Activated CD8-positive, alpha-beta memory T cell treated with anti-CD3 and anti-CD28 coated beads for 36 hours (primary cell): ENCODE measurements at regions not wholly inside any gene's neighbourhood (a gene's known extent, or its start where the extent isn't known, plus 50 kb on each side); places are given as distances from the start of the nearest gene placed in this dataset.
"Not testable (repeated sequence)": the region's sequence is repeated elsewhere in the genome, so short reads cannot be mapped to it uniquely, and the experiment has no call there.

Experiments
- CTCF ChIA-PET: fragments of 350-600 bp; sonication (Branson Sonifier 250); formaldehyde crosslinking; loops from one replicate; lab custom pipeline; 2021; ENCODE audit warnings: antibody characterized with exemption; lab: Charles Lee
- POLR2A ChIA-PET: fragments of 350-600 bp; sonication (Branson Sonifier 250); formaldehyde crosslinking; loops from one replicate; lab custom pipeline; 2021; ENCODE audit warnings: antibody characterized with exemption; lab: Charles Lee

DNA sequence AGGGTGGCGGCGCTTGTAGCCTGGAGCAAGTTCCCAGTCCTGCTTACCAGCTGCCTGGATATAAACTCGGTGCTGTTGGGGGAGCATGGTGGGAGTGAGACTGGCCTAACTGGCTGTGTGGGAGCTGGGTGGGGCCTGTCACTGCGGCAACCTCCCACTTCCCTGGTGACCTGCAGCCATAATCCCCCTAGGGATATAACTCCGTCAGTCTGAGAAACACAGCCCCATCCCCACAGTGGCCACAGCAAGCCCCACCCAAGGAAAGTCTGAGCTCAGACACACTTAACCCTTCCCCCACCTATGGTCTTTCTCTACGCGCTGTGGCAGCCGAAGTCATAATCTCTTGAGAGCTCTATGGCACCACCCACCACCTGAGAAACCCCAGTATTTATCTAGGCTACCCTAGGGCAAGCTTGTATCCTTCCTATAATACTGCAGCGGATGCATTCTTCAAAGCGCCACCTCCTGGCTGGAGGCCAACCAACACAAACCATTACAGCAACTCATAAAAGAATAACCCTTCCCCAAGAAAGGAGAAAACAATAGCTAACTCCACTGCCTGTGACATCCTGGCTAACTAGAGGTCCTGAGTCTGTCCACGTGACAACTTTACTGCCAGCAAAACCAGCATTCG is 57.4 kb downstream of the ZNF648 start:
- CTCF ChIA-PET: no interaction called here
- POLR2A ChIA-PET: no interaction called here

DNA sequence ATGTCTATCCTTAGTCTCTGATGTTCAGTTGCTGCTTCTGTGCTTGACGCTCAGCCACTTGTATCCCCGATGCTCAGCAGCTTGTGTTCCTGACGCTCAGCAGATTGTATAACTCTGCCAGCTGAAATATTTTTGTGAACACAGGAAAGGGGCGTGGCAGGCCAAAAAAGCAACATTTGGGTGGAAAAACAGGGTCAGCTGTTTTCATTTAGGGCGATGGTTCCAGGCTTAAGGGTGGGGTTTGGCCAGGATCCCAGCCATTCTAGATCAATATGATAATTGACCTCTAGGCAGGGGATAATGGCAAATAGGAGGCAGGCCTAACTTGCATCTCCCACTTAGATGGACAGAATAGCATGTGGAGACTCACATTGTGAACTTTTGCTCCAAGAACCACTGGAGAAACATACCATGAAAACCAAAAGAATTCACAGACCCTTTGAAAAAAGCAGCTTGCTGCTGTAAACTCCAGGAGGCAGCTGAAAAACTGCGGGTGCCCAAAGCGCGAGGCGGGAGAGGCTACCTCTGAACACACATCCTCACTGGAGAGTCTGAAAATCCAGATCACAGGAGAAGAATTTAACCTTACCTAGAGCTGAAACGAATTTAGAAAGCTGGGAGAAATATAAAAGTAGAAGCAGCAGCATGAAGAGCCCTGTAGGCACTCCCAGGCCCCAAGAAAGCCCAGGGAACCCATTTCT is 58.3 kb downstream of the ZNF648 start:
- ChIA-PET POLR2A (no interaction called here), CTCF (no interaction called here)

DNA sequence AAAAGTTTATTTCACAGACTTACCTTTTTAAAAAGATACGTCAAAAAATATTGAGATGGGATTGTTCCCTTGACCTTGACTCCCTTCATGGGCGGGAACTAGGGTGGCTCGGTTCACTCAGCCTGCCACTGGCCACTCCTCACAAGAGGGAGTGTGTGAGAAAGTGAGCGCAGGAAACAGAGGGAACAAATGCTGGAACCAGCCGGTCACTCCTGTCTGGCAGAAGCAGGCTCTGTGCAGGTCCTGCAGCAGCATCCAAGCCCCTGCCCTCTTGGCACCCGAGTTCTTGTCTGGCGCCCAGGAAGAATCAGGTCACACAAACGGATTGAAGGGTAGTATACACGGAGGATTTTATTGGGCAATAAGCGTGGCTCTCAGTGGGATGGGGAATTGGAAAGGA is 58.9 kb downstream of the ZNF648 start:
- POLR2A ChIA-PET: no interaction called here
- CTCF ChIA-PET: no interaction called here

DNA sequence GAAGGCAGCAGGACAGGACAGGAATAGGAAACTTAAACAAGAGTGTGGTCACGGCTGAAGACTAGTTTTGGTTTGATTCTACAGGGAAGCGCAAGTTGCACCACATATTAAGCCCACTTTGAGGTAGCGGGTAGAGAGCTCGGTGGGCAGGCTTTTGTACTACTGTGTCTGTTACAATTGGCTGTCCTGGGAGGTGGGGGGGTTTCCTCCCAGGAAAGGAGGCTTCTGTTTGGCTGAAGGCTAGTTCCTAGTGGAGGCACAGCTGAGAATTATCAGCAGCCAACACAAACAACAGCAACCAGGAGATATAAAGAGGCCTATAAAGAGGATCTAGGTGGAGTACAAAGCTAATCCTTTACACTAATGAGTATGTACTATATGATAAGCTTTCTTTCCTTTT is 62.7 kb downstream of the ZNF648 start:
- ChIA-PET POLR2A (no interaction called here), CTCF (no interaction called here)

DNA sequence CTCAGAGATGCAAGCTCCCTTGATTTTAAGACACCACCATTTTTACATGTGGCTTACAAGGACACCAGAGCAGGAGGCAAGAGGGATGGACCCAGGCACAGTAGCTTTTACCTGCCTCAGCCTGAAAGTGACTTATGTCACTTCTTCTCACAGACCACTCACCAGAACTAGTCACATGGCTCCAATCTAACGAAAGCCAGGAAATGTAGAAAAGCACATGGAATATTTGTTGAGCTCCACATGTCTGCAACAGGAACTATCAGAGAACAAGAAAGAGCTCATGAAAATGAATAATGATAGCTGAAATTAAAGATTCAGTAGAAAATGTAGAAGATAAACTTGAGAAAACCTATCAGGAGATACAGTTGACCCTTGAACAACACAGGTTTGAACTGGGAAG is 69.4 kb downstream of the ZNF648 start:
- CTCF ChIA-PET: no interaction called here
- POLR2A ChIA-PET: no interaction called here

DNA sequence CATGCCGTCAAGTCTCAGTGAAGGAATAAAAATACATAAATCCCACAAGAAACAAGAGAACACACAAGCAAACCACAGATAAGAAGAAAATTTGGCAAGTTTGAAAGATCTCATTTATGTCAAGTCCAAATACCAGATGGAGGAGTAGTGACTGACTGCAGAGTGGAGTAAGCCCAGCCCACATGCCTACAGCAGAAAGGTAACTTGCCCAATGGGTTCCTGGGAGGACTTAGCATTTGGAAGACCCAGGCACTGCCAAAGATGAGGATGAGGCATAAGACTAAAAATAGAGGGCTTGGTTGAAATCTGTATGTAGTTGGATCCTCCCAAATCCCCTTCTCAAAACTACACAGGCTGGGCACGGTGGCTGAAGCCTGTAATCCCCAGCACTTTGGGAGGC is 70.8 kb downstream of the ZNF648 start:
- POLR2A ChIA-PET: no interaction called here
- CTCF ChIA-PET: no interaction called here

DNA sequence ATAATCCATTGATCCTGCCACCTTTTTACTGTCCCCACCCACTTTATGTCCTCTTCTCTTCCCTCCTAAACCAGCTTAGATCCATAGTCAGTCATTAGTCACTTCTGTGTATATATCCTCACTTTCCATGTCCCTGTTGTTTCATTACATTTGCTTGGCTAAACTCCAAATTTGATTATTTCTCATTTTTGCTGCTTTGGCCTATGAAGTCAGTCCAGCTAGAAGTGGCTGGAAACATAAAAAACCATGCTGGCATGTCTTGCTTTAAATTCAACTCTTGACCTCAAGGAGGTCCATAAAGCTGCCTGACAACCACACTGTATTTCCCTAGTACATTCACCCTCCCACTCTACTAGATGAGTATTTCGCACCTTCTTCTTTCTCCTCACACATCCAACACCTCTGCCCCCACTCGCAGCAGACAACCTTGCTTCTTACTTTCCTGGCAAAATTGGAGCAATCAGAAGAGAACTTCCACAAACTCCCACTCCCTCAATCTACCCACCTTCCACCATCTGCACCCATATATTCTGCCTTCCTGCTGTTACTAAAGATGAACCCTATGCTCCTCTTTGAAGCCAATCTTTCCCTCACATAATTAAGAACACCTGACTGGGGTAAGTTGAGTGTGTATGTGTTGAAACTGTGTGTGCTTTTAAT is 72.1 kb downstream of the ZNF648 start:
- POLR2A ChIA-PET: no interaction called here
- CTCF ChIA-PET: no interaction called here

DNA sequence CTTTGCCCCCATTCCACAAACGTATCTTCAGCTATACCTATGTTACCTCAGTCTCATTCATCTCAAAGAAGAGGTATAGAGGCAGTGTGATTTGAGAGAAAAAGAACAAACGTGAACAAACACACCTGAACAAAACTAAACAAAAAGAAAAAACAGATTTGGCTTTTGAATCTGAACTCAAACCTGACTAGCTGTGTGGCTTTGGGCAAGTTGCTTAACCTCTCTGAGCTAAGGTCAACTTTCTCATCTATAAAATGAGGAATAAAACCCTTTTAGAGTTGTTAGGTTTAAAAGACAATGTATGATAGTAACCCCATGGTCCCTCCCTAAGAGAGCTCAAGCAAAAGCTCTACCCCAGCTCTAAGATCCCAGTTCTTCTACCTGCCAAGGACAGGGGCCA is 73.5 kb downstream of the ZNF648 start:
- ChIA-PET CTCF (no interaction called here), POLR2A (no interaction called here)

DNA sequence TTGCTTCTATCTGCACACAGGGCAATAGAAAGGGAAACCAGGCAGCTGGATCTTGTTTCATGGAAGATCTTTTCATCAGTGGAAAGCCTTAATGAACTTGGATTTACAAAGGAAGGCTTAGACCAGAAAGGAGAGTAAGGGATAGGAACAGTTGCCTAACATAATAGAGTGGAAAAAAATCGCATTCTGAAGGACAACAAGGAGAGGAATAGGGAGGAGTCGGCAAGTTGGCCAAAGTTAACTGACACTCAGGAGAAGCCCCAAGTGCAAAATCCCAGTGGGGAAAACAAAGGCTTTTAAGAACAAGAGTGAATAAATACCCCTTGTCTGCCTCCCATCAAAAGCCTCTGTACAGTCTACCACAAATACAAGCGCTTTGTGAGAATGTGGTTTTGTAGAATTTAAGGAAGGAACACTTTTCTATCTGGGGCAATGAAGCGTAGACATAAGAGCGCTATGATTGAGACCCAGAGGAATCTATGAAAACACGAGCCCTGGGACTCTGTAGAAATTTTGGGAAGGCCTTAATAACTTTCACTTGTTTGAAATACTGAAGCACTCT is 74.1 kb downstream of the ZNF648 start:
- ChIA-PET CTCF (no interaction called here), POLR2A (no interaction called here)

DNA sequence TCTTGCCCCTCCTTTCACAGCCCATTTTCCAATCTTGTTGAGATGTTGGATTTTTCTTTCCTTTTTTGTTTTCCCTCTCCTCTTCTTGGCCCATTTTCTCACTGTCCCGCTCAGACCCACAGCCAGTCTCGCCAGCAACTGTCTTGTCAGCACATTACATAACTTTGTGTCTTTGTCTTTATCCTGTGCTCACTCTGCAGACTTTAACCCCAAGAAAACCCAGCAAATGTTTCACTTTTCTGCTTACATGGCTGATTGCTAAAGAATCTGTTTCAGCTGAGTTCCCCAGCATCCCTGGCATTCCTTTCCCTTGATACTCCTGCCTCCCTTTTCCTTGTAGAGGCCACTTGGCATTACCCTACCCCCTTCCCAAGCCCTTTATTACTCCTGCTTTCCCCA is 74.6 kb downstream of the ZNF648 start:
- POLR2A ChIA-PET: no interaction called here

DNA sequence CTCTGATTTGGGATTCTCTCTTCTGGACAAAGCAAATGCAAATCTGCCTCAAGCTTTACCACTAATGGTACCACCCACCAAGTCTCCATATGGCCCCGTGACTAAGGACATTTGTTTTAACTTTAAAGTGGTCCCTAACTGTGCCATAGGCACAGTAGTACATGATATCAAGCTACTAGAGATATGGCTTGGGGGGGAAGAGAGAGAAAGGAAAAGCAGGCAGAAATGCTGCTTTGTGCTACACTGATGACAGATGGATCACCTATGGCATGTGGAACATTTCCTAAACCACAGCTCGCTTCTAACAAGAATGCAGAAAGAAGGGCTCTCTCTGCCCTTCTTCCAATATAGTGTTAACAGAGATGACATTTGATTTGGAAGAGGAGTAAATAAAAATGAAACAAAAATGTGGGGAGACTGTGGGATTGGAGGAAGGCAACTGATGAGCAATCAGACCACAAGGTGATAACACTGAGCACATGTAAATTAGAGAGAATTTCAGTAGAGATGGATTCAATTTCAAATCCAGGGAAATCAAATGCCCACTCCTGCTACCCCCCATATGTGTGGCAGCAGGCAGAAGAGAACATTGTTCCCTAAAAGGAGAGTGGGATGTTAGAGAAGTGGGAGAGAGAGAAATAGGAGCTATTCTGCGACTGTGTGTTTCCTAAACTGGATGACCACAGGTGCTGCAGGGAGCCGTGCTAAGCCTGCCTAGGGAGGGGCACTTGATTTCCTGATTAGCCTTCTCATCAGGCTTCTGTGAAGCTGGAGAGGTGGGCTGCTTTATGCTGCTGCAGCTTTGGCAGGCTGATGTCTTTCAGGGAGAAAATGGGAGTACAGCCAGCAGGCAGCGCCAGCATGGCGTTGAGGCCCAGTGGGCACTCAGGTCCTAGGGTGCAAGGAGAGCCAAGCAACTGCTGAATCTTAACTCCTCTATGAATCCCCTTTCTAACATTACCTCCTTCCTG is 75.3 kb downstream of the ZNF648 start:
- POLR2A ChIA-PET: no interaction called here
- CTCF ChIA-PET: no interaction called here

More for the DNA sequence above, 74.6 kb downstream of the ZNF648 start:
- CTCF ChIA-PET: no interaction called here

DNA sequence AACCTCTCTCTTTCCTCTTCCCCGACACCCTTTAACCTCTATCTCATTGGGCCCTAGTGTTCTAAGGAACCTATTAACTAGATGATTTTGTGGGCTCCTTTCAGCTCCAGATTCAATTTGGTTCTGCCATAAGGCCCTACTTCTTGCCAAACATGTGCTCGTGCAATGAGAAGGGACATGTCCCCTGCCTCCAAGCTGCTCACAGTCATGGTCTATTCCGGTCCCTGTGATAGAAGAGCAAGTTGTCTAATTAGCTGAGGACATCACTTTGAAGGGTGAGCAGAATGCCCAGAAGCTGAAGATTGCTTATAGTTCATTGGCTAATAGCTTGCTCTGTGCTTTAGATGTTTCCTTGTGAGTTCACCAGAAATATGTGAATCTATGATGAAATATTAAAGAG is 76.2 kb downstream of the ZNF648 start:
- CTCF ChIA-PET: no interaction called here

DNA sequence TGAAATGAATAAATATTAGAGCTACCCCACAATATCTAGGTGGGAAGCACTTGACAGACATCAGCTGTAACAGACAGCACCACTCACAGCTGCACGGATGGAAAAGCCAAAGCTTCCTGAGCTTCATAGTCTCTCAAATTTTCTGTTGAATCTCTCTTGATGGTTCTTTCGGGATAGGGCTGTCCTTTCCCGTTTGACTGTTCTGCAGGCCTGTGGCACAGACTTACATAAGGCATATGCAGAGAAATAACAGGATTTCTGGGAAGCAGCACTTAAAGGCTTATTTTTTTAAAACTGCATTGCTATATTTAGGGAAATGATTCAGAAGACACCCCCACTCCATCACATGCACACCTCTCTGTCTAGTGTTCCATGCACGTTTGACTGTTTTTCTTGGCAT is 77.5 kb downstream of the ZNF648 start:
- CTCF ChIA-PET: no interaction called here
- POLR2A ChIA-PET: no interaction called here

More for the DNA sequence above, 76.2 kb downstream of the ZNF648 start:
- POLR2A ChIA-PET: no interaction called here

DNA sequence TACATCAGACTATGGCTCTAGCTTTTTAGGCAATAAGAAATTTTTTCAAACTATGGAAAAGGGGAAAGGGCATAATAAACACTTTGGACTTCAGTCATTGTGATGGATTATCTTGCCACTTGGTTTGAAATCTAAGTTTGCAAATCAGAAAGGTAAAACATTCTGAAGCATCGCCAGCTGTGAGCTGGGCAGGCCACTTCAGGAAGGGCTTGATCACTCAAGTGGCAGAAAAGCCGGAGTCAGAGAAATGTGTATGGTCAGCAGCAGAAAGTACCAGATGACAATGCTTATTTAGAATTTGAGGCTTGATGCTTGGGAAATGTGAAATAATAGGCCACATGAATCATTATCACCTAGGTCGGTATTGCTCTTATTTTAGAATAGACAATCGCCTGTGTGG is 79.7 kb downstream of the ZNF648 start:
- POLR2A ChIA-PET: no interaction called here
- CTCF ChIA-PET: no interaction called here

DNA sequence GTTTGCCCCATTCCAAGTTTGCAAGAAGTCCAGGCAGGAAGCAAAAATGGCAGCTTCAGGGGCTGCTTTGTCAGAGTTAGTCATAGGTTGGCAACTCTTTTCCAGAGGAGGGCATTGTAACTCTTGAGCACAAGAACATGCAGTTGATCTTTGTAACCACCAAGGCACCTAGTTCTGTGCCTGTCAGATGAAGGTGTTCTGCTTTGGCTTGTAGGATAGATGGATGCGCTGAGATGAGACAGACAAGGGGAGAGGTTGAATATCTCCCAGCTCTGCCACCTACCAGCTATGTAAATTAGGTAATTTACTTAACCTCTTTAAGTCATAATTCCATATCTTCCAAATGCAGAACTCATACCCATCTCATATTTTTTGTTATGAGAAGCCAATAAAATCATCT is 89.3 kb downstream of the ZNF648 start:
- ChIA-PET CTCF (no interaction called here), POLR2A (no interaction called here)

DNA sequence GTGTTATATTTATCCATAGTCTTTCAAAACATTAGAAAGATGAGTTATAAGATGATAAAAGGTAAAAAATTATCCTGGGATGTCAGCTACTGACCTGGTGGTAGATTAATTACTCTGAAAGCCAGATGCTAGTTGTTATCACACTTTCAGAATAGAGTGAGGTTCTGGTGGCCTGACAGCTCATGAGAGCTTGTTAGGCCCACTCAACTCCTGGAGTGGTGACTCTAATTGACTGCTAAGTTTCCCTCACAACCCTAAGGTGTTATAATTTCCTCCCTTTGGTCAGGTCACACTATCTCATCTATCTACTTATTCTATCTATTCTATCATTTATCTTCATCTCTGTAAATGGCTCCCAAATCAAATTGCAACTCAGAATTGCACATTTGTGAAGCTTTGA is 90.1 kb downstream of the ZNF648 start:
- ChIA-PET POLR2A (no interaction called here), CTCF (no interaction called here)

DNA sequence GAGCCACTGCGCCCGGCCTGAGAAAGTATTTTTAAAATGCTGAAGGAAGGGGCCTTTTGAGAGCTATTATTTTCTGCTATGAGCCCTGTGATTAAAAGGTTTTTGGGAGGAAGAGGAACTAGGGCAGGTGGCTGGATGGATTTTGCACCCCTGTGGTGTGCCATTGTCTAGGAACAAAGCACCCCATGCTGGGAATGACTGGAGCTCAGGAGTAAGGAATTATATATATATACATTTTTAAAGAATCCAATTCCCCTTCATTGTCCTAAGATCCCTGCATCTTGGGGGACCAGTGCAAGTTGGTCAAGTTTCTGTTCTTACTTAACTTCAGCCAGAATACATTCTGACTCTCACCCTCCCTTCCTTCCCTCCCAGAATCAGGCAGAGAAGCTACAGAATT is 91.6 kb downstream of the ZNF648 start:
- ChIA-PET CTCF (no interaction called here), POLR2A (no interaction called here)

DNA sequence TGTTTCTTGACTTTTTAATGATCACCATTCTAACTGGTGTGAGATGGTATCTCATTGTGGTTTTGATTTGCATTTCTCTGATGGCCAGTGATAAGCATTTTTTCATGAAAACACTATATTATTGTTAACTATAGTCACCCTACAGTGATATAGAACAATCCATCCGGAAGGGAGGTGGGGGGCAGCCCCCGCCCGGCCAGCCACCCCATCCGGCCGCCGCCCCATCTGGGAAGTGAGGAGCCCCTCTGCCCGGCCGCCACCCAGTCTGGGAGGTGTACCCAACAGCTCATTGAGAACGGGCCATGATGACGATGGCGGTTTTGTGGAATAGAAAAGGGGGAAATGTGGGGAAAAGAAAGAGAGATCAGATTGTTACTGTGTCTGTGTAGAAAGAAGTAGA is 106.8 kb downstream of the ZNF648 start:
- POLR2A ChIA-PET: not testable (repeated sequence)

DNA sequence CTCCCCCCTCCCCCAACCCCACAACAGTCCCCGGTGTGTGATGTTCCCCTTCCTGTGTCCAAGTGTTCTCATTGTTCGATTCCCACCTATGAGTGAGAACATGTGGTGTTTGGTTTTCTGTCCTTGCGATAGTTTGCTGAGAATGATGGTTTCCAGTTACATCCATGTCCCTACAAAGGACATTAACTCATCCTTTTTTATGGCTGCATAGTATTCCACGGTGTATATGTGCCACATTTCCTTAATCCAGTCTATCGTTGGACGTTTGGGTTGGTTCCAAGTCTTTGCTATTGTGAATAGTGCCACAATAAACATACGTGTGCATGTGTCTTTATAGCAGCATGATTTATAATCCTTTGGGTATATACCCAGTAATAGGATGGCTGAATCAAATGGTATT is 107.3 kb downstream of the ZNF648 start:
- POLR2A ChIA-PET, CTCF ChIA-PET: not testable (repeated sequence)

More for the DNA sequence above, 106.8 kb downstream of the ZNF648 start:
- CTCF ChIA-PET: not testable (repeated sequence)

DNA sequence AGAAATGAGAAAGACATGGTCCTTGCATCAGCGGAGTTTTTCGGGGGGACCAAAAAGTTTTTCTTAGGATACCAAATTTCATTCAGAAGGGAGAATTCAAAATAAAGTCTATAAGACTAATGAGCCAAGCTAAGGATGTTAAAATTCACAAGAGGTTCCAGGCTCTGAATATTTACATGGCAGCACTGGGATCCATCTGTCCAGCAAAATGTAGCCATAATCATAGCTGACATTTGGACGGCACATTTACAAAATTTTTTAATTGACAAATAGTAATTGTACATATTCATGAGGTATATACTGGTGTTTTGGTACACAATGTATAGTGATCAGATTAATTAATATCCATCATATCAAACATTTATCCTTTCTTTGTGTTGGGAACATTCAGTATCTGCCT is 107.9 kb downstream of the ZNF648 start:
- ChIA-PET POLR2A (no interaction called here), CTCF (no interaction called here)
